Epithelial cell of esophagus (primary cell): ENCODE measurements at regions not wholly inside any gene's neighbourhood (a gene's known extent, or its start where the extent isn't known, plus 50 kb on each side); places are given as distances from the start of the nearest gene placed in this dataset.
A peak's percentile ranks its signal among the peaks of the same experiment; 100 is the strongest.

ENCODE experiments used
- DNase-seq: peaks from one replicate; pipeline ENCODE4 v3.0.0; 2010; ENCODE audit warnings: low read depth
- H3K4me3 ChIP-seq: 2 replicates; pipeline ENCODE4 v1.5.1; 2011; ENCODE audit warnings: mild to moderate bottlenecking, low read length, control low read depth
- CTCF ChIP-seq: IDR thresholded peaks from 2 replicates; pipeline ENCODE4 v1.5.1; 2011; ENCODE audit warnings: low read depth, mild to moderate bottlenecking, low read length, control low read depth, inconsistent platforms; ENCODE audit not compliant: insufficient read depth; ENCODE audit errors: missing control alignments

- no peak for TF ChIP-seq CTCF
- no peak for DNase-seq
- H3K4me3 ChIP-seq = no peak overlapping the region
Measured at GRCh38 chr12:43097471-43097870, 454.5 kb downstream of the ADAMTS20 start.

- no peak for TF ChIP-seq CTCF
- DNase-seq = no peak
Measured at GRCh38 chr12:43095669-43096280, 456.2 kb downstream of the ADAMTS20 start.

GRCh38 chr12:43094886-43095575 is 457.0 kb downstream of the ADAMTS20 start:
- no peak for TF ChIP-seq CTCF

More at GRCh38 chr12:43095669-43096280, 456.2 kb downstream of the ADAMTS20 start:
- H3K4me3 ChIP-seq = no peak overlapping the region

GRCh38 chr12:43090981-43091380 is 461.0 kb downstream of the ADAMTS20 start:
- no peak overlapping the region for H3K4me3 ChIP-seq
- DNase-seq = no peak
- no peak for TF ChIP-seq CTCF

More at GRCh38 chr12:43094886-43095575, 457.0 kb downstream of the ADAMTS20 start:
- H3K4me3 ChIP-seq = no peak overlapping the region
- DNase-seq = no peak

- no peak for TF ChIP-seq CTCF
- DNase-seq = no peak
- H3K4me3 ChIP-seq = no peak overlapping the region
Measured at GRCh38 chr12:43087195-43088091, 464.6 kb downstream of the ADAMTS20 start.

GRCh38 chr12:43079476-43079875 is 472.5 kb downstream of the ADAMTS20 start:
- no peak overlapping the region for H3K4me3 ChIP-seq
- DNase-seq = peak; percentile 6
- no peak for TF ChIP-seq CTCF
